ENCODE measurements at regions not wholly inside any gene's neighbourhood (a gene's known extent, or its start where the extent isn't known, plus 50 kb on each side); places are given as distances from the start of the nearest gene placed in this dataset.

- POLR2A ChIA-PET, result no interaction called here
- Histone ChIP-seq H3K9ac (ENCODE audit: low read length) (no peak overlapping the region), H3K9me3 (ENCODE audit: control insufficient read depth in 1 of 2, insufficient read depth in 1 of 2, low read depth in 1 of 2, low read length in 2 of 2) (no peaks in the 10 kb centered on the region), H3K4me3 (replicated peaks in 1 of 2; ENCODE audit: low read depth in 1 of 2, low read length in 2 of 2) (no peak overlapping the region), H3K27ac (ENCODE audit: low read depth, low read length) (no peak overlapping the region), H2AFZ (ENCODE audit: low read depth, low read length, poor library complexity, severe bottlenecking) (no peak overlapping the region), H3K9me2 (ENCODE audit: insufficient read depth) (no peaks in the 10 kb centered on the region), H3K79me2 (ENCODE audit: insufficient read depth, low read length) (no peaks in the 10 kb centered on the region), H4K20me1 (ENCODE audit: insufficient read depth) (no peaks in the 10 kb centered on the region), H3K4me2 (ENCODE audit: low read length) (no peak overlapping the region), H3K36me3 (ENCODE audit: control insufficient read depth in 1 of 2, insufficient read depth in 2 of 2, low read length in 2 of 2) (no peaks in the 10 kb centered on the region), H3K4me1 (ENCODE audit: control insufficient read depth in 1 of 2, insufficient read depth in 2 of 2, low read length in 2 of 2) (no peaks in the 10 kb centered on the region), H3K27me3 (ENCODE audit: insufficient read depth, low read length) (no peaks in the 10 kb centered on the region)
- intact Hi-C loops (cut with micrococcal nuclease), result loop anchor here (5.0 to 10.0 kb wide), 2 partner anchors 122 to 589 kb away; partner anchors contain the start of gene GALNT18
- CTCF ChIA-PET, result interaction anchor here (1.0 to 4.3 kb wide), 2 partner anchors 102 to 753 kb away, joined by 3 to 31 read pairs; no protein-coding TSS in a partner anchor
- BruUV-seq (replicated peaks), result no TSS peak
- no peak for ATAC-seq
- no peak for TF ChIP-seq FOSL1 (IDR thresholded peaks at IDR 0.05; ENCODE audit: low read depth)
- TF ChIP-seq REST (IDR thresholded peaks at IDR 0.05; ENCODE audit: low read depth), result no peak
- TF ChIP-seq ZBTB33 (IDR thresholded peaks at IDR 0.05; ENCODE audit: extremely low read depth, insufficient replicate concordance, low read length), result no peak
- RAD21 ChIA-PET (ENCODE audit: low non-redundant PET in 1 of 2, low total read pairs in 2 of 2, uncharacterized antibody in 2 of 2, unreplicated experiment in 2 of 2), result no interaction called here
- no peak for DNase-seq (ENCODE audit: low read depth, low spot score)
Measured at GRCh38 chr11:11035331-11035730, 177.5 kb upstream of the ZBED5 start.

Data from HCT116 (cell line).